NAMALWA (cell line): ENCODE measurements at regions not wholly inside any gene's neighbourhood (a gene's known extent, or its start where the extent isn't known, plus 50 kb on each side); places are given as distances from the start of the nearest gene placed in this dataset.

Experiments
- DNase-seq: peaks from one replicate; pipeline ENCODE4 v3.0.0-alpha.2; 2015; ENCODE audit warnings: low spot score

DNA sequence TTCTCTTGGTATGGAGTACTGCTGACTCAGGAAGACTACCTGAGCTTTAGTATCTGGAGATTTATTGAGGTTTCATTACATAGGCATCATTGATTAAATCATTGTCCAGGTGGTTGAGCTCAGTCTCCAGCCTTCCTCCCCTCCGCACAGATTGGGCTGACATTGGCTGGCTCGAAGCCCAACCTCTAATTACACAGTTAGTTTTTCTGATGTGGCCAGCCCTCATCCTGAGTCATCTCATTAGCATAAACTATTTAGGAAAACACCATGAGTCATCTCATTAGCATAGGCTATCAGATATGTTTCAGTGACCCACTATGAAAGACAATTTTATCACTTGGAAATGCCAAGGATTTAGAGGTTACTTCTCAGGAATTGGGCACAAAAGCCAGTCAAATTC lies 93.9 kb upstream of the ANKRD50 start:
- no peak for DNase-seq

DNA sequence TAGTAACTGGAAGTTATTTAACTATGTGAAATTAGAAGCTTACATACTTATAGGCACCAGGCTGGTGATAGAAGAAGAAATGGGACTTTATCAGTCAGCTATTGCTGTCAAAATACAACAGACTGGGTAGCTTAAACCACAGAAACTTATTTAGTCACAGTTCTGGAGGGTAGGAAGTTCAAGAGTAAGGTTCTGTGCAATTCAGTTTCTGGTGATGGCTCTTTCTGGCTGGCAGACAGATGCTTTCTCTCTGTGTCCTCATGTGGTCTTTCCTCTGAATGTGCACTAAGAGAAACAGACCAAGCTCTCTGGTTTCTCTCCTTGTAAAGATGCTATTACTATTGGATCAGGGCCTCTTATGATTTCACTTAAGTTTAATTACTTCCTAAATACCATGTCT lies 92.1 kb upstream of the ANKRD50 start:
- no peak for DNase-seq

DNA sequence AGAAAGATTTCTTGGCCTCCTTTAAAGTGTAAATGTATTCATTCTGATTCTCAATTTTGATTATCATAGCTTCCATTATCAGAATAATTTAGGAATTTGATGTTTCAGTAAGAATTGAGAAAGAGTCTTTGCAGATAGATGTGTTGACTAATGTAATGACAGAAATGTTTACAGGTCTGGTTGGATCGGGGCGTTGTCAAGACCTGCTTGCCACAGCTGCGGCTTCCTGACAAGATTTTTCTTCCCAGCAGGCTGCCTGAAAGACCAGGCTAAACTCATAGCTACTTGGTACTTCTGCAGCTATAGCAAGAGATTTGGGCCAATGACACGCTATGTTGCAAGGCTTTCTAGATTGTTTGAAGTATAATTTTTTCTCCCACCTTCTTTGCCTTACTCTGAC lies 91.5 kb upstream of the ANKRD50 start:
- DNase-seq, result no peak

DNA sequence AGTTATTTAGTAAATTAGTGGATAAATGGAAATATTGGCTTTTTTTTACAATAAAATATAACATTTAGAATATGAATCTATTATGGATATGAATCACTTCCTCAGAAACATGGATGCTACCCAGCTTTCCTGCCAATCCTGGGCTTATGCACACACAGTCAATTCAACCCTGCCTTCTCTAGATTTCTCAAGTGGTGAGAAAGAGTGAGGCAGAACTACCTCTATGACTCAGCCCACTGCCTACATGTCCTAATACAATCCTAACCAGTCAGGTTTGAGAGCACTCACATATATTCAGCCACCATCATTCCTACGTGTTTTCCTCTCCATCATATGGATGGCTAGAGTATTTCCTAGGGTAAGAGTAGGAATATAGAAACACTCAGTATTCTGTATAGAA lies 91.1 kb upstream of the ANKRD50 start:
- DNase-seq, result no peak

DNA sequence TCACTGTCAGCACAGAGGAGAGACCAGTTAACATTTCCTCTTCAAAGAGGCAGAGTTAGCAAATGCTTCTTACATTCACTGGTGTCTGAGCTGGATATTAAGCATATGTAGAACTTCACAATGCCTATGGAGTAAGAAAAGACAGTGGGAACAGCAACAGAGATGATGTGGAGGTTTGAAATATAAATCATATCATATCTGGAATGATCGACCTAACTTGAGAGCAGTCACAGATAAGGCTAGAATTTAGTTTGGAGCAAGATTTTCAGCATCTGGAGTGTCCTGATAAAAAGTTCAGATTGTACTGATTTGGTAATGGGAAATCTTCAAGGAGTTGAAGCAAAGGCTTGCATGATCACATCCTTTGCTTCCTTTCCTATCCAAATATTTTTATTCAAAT lies 90.5 kb upstream of the ANKRD50 start:
- no peak for DNase-seq

DNA sequence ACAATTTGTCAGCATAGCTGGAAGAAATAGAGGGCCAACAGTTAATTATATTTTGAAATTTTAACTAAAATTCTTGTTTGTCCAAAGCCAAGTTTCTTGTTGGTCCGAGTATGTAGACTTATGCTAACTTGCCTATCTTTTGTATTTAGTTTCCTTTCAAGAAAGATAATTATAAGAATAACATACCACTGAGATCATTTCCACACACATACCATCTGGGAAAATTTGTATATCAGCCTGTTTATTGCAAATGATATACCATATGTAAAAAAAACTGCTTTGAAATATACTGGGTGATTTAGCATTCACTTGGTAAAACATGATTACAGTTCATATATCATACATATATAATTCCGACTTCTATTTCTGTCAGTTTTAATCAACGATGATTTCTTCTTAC lies 84.7 kb upstream of the ANKRD50 start:
- DNase-seq, result no peak

DNA sequence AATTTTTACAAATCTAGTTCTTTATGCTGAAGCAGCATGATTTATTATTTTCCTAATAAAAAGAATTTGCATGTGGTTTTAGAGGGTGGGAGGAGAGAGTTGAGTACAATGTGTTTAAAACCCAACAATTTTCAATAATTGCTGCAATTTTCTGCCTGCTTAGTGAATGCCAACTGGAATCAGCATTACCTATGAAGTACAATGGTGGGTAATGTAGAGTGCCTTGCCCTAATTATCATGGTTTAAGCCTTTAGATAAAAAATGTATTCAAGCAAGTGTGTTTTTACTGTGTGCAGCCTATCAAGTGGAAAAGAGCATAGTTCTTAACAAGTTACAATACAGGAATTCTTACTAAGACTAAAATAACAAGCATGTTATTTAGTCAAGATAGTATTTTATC lies 77.9 kb upstream of the ANKRD50 start:
- DNase-seq, result no peak

DNA sequence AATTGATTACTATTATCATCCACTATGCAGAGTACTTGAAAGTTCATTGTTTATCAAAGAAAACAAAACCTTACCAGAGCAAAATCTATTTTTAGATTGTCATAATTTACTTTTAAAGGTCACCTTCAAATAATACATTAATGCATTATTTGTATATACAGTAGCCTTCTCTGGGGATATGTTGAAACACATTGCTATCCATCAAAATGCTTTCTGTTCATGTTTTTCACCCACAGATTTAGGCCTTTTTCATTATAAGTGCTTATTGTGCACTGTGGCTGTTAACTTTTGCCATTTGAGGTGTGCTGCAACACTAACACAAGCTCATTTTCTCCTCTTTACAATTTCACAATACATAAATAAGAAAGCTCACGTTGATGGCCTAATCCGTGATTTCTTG lies 74.1 kb upstream of the ANKRD50 start:
- DNase-seq, result no peak

DNA sequence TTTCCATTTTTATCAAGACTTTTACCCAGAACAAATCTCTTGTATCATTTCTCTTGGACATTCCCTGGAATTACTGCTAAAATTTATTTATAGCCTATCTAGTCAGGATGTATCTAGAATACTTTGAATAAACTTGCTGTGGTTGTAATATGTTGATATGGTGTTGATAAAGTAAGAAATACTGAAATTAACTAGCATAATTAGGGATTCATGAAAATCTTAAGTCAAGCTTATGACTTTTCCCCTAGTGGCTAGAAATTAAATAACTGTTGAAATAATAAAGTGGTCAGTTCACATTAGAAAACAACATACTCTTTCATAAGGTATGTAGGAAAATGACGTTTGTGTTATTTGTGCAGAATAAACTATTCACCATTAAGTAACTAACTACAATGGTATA lies 73.1 kb upstream of the ANKRD50 start:
- DNase-seq, result no peak

DNA sequence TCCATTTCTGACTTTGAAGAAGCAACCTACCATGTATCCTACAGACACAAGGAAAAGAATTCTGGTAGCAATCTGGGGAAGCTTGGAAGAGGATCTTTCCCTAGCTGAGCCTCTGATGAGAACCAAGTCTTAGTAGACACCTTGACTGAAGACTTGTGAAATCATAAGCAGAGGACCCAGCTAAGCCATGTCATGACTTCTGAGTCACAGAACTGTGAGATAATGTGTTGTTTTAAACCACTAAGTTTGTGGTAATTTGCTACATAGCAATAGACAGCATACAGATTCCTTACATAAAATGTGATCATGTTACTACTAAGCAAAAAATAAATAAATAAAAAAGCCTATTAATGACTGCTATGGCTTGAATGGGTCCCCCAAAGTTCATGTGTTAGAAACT lies 71.3 kb upstream of the ANKRD50 start:
- no peak for DNase-seq

DNA sequence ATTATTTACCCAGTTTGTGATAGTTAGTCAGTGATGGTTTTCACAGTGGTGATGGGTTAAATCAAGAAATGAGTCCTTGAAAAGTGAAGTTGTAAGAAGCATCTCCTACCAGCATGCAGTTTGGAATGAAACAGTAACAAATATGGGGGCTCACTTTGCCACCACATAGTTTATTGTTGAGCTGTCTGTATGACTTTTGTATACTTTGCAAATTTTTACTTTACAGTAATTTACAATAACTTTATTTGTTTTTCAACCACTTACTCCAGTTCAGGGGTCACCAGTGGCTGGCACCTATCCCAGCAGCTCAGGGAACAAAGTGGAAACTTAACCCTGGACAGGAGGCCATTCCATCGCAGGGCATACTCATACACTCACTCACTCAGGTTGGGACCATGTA lies 64.5 kb upstream of the ANKRD50 start:
- no peak for DNase-seq

DNA sequence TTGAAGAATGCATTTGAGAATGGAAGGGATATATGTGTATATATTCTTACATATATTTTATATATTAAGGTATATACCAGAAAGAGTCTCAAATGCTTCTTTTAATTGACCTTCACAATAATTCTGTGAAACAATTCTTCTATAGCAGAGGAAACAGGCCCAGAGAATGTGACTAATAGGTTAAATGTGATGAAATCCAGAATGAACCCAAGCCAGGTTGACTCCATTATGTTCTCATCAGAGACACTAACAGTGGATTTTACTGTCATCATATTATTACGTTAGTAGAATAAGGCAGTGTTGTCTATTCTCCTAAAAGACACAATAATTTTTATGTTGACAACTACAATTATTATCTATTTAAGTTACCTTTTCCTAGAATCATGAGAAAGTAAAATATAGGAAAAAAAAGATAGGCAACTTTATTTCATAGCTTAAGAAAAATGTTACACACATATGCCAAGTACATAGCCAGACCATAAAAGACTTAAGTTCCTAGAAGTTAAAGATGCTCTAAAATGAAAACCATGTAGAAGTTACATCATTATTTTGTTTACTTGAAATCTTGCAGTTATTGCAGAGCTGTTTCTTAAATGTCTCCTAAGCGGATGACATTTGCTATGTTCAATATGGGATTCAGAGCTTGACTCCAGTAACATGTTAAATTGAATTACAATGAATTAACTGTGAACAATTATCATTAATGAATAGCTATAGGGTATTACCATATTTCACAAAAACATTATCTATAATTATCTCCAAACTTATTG lies 56.2 kb upstream of the ANKRD50 start:
- DNase-seq, result no peak

DNA sequence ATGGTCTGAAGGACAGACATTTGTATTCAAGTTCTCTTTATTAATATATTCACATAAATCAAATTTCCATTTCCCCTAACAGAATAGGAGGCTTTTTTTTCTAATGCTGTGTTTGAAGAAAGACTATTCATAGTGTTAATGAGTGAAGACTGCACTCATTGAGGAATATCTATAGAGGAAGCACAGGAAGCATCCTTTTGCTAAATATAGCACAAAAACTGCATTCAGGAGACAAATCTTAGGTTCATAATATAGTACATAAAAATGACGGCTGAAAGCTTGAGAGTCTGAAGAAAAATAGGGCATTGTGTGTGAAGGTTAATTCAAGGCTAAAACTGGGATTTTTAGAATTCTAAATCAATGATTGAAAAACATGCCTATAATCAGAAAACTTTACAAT lies 50.4 kb upstream of the ANKRD50 start:
- DNase-seq, result no peak
